ENCODE measurements at regions not wholly inside any gene's neighbourhood (a gene's known extent, or its start where the extent isn't known, plus 50 kb on each side); places are given as distances from the start of the nearest gene placed in this dataset.
A peak's percentile ranks its signal among the peaks of the same experiment; 100 is the strongest.

DNA sequence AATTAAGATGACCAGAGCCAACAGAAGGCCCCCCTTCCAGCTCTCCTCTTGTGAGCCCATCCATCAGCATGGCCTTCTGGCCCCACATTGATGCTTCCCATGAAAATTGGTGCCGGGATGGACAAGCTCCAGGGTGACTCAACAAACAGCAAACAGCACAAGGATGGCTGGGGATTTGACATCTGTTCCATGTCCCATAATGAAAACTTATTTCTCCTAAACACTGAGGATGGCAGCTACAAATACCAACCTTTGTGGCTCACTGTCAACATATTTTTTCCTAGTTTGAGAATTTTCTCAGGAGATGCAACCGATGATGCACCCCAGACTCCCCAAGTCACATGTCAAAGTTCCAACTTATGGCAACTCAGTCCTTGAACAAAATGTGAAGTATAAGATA, 169.6 kb upstream of the SIX2 start:
- DNase-seq (ENCODE audit: low read depth in 2 of 2): no peak

DNA sequence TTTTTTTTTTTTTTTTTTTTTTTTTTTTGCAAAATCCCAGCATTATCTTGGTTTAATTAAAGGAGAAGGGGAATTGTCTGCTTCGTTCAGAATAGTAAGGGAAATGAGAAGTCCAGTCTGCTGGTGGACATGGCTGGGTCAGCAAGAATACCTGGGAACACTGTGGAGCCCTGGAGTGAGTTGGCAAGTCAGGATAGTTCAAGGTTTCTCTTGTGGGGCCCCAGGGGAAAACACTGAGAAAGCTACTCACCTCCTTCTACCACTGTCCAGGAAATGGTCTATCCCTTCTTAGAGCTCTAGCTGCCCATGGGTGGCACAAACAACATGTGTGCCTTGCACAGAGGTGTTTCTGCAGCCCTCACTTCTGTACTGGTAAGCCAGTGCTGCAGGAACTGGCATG, 169.1 kb upstream of the SIX2 start:
- no peak for DNase-seq (ENCODE audit: low read depth in 2 of 2)

DNA sequence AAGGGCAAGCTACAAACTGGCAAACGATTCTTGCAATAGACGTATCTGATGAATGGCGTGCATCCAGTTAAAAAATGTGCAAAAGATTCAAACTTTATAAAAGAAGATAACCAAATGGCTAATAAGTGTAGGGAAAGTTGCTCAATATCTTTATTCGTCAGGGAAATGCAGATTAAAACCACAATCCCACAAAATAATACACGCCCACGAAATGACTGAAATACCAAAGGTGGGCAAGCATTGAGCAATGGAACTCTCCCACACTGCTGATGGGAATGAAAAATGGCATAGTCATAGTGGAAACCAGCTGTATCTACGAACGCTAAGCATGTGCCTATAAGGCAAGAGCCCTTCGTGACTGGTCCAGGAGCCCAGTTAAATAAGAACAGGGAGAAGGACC, 168.6 kb upstream of the SIX2 start:
- no peak for DNase-seq (ENCODE audit: low read depth in 2 of 2)

DNA sequence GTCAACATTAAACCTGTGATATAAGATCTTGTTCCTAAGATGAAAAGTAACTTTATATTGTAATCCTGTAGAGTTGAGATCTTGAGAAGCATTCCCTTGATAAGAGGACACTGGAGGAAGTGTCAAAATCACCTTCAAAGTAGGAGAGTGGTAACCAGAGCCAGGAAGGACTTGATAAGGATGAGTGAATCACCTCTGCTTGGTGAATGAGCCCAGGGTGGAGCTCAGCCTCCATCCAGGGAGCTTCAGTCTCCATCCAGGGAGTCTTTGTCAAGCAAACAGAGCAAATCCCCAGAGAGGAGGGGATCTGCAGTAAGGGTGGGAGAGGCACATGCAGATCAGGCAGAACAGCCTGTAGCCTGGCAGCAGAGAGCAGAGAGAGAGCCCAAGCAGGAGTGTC, 167.1 kb upstream of the SIX2 start:
- DNase-seq (ENCODE audit: low read depth in 2 of 2): no peak

DNA sequence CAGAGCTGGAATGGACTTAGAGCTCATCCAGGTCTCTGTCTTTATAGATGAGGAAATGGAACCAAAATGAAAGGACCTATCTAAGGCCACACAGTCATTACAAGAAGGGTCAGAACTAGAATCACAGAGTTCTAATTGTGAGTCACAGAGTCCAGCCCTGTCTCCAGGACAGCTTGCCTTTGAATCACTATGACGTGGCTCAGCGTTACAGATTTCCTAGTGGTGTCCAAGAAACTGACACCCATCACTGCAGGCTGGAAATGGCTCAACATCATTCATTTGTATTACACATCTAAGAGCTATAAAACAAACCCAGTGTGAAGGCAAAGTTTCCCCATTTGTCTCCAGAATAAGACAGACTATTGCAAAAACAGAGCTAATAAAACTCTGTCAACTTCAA, 164.3 kb upstream of the SIX2 start:
- peak in 1 of 2 donors; percentile 72 for DNase-seq (ENCODE audit: low read depth in 2 of 2)

DNA sequence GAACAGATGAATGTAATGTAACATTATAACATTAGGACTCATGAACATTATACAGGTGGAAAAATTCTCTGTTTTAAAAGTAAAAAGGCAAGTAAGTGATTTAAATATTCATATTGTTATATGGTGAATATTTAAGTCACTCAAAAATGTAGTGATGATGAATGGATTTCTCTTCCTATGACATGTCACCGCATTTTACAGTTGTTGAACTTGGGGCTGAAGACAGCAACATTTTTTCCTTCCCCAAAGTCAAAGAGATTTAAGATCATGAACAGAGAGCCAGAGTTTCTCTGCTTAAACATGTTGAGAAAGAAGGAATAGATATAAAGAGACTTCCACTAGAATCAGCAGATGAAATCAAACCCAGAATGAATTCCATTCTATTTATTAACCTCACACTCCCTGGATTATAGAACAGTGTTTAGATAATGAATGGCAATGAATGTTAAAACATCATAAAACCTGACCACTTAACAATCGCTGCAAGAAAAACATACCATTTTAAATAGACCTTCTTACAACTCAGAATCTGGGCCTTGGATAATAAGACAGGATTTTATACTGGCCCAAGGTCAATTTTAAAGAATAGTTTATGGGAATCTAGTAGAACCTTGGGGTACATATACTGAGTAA, 163.6 kb upstream of the SIX2 start:
- no peak for DNase-seq (ENCODE audit: low read depth in 2 of 2)

DNA sequence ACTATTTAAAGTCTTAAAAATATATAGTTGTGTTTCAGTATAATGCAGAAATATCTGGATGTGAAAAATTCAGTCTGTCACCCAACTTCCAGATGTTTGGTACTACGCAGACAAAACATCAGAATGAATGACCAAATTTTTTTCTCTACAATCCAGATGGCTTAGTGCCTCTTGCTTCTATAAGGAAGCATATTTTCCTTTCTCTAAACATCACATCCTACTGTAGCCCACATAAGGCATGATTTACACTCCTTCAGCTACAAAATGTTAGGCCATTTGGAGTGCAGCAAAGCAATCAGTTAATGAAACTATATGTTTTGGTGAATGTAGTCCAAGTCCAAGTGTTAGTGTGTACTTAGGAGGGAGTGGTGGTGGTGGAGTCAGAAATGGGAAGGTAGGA, 162.9 kb upstream of the SIX2 start:
- DNase-seq (ENCODE audit: low read depth in 2 of 2): no peak

DNA sequence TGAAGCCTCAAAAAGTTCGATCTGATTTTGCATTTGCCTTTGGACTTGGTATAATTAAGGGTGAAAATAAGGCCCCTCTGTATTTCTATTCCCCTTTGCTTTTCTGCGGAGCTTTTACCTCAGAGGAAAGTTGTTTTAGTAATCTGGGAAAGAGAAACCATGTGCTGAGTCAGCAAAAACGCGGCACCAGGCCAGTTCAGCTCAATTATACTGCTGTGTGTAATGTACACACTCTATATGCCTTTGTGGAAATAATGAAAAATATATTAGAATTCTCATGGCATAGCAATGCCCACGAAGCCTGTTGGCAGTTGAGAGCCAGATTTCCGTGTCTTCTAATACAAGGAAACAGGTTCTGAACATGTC, 161.9 kb upstream of the SIX2 start:
- no peak for DNase-seq (ENCODE audit: low read depth in 2 of 2)

DNA sequence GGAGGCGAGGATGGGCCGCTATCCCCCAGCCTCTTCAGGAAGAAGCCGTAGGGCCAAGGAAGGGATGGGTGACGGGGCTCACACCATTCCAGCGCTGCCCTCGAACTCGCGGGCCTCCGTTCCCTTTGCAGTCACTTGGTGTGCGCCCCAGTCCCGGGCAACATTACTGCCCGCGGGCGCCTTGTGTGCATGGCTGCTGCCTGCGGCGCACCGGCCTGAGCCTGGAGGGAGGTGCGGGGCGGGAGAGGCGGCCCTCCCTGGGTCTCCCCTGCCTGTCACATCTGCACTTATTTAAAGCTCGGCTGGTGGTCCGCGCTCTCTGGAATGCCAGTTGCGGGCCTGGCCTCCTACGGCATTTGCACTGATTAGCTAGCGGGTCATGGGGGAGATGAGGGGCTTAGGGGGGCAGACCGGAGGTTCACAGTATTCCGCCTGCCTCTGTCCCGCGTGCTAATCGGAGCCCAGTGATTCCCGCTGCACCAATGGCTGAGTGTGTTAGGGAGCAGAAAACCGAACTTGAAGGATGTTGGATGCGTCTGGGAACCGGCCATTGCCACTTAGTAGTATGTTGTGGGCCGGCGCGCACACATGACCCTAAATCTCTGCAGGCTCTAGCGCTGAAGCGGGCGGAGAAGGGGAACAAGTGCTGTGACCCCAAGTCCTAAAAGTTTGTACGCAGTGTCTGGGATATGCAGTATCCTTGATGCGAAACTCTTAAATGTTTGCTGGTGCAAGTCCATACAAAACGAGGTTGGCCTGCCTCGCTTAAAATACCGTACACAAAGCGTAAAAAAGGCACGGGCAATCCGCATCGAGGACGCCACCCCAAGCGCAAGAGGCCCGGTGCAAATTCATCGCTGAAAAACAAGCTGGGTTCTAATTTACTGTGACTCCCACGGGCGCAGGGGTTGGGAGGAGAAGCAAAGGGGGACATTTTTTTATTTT, 161.2 kb upstream of the SIX2 start:
- DNase-seq (ENCODE audit: low read depth in 2 of 2): no peak

DNA sequence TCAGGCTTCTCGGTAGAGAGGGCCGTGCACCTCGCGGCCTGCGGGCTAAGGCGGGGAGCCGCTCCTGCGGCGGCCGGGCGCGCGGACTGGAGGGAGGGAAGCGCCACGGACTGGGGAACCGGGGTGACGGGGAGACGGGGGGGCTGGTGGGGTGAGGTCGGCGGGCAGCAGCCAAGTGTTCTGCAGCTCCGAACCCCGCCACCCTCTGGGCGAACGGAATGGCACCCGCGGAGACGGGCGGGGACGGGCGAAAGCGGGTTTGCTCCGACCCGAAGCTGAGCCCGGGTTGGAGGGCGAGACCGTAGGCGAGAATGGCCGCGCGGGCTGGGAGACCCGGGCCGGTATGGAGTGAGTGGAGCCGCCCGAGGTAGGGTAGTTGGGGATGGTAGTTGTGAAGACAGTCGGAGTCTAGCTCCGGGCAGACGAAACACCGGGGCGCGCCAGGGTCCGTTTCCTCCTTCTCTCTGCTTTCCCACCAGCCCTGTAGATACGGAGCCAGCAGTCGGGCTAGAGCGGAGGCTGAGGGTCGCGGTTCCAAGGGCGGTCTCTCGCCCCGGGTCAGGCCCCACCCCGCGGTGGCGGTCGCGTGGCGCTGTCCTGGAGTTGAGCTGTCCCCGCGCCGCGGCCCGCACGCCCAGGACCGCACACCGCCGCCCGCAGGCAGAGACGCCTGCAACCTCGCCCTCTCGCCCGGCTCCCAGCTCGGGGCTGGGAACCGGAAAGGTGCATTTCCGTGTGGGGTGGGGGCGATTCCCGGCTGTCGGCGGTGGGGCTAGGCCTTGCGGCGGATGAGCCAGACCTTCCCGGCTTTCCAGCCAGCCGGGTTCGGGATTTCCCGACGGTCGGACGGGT, 160.3 kb upstream of the SIX2 start:
- DNase-seq (ENCODE audit: low read depth in 2 of 2): peak in 1 of 2 donors; percentile 48

DNA sequence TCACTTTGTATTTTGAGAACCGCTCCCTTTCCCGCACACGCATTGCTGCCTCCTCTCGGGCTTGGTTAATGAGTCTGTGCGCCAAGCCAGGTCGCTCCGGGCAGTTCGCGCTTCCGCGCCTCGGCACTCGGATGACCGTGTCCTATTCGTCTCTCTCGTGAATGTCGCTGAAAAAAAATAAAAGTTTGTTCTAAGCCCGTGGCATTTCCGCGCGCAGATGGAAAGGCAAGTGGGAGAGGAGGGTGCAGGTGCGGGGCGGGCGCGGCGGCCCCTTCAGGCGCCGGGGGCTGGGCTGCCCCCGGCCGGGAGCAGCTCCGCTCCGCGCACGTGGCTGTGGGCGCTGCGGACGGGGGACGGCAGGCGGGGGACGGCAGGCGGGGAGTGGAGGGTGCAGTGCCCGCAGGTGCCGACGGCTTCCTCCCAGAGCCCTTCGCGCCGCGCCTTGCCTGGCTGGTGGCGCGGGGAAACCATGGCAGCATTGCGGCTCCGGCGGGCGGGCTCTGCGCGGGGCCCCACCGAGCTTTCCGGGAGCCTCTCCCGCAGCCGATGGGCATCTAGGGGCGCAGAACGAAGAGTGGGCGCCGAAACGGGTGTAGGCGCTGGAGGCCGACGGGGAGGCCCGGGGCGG, 159.6 kb upstream of the SIX2 start:
- peak in 1 of 2 donors; percentile 25 for DNase-seq (ENCODE audit: low read depth in 2 of 2)

DNA sequence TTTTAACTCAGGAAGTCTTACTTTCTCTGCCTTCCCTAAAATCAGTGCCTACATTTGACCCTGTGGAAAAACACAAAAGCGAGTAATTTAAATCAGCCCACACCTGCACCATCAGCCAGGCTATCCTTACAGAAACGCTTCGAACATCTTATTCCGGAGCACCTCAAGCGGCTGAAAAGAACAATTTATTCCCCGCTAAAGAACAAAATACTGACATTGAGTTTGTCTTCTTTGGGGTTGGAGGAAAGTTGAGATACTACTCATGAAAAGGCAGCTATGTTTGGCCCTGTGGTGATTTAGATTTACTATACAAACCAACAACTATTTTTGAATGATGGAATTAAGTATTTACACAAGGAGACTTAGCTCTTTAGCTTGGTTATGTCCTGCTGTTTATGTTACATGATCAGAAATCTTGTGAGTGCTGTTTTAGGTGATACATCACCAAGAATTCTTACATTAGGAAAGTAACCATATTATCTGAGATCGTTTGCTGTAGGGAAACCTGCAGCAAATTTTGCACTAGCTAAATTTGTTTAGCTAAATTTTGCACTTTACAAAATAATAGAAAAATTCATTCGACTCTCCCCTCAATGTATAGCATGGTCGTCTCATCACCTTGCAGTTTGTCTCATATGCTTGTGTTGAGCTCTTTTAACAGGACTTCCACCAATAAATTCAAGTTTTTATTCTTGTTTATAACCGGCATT, 158.8 kb upstream of the SIX2 start:
- no peak for DNase-seq (ENCODE audit: low read depth in 2 of 2)

DNA sequence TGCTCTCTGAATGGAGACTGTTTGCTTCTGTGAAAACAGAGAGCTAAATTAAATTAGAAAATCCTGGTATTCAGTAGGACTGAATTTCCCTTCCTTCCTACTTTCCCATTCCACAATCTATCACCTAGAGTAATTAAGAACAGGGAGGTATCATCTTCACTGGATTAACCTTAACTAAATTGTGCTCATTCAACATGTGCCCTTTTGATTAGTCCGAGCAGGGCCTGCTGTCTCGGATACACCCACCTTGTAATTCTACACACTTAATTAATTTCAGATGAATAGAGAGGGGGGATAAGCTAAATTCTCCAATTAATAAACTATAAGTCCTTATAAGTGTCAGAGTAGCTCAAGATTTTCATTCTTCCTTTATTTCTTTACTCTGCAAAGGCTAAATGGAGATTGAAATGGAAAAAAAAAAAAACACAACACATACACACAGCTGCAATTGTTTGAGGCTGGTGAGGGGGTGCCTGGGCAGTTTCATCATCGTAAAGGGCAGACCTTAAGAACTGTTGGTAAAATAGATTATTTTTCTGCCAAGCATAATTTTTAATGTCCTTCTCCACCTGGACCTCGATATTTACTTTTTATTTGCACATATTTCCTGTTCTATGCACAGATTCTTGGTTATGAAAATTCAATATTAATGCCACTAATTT, 157.1 kb upstream of the SIX2 start:
- DNase-seq (ENCODE audit: low read depth in 2 of 2): no peak

DNA sequence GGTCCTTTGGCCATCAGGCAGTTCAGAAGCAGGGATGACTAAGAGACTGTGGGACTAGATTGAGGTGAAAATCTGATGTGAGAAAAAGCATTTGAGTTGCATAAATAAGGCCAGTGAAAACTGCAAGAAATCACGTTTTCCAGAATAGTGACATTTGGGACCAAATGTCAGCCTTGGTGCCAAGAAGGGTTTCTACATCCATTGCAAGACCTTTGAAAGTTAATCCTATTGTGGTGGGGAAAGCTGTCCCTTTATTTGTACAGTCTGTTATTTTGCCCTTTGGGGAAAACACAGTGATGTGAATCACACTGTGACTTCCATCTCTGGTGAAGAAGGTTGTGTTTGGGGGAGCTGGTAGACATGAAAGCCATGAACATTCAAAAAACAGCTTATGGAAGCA, 153.5 kb upstream of the SIX2 start:
- DNase-seq (ENCODE audit: low read depth in 2 of 2): no peak

DNA sequence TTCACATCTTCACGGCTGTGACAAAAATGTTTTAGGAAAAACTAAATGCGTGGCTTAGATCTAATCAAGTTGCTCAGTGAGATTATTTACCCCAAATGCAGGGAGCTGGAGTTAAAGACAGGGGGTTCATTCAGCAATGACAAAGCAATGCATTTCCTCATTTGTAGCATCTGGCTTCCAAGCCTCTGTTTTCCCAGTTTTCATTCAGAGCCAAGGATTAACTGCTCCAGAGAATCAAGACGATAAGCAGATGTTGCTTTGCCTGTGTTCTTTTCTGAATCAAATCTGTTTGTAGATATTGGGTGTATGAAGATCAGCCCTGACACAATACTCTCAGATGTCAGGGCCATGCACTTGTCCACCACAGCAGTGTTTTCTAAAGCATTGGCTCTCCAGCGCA, 147.4 kb upstream of the SIX2 start:
- DNase-seq (ENCODE audit: low read depth in 2 of 2): no peak

DNA sequence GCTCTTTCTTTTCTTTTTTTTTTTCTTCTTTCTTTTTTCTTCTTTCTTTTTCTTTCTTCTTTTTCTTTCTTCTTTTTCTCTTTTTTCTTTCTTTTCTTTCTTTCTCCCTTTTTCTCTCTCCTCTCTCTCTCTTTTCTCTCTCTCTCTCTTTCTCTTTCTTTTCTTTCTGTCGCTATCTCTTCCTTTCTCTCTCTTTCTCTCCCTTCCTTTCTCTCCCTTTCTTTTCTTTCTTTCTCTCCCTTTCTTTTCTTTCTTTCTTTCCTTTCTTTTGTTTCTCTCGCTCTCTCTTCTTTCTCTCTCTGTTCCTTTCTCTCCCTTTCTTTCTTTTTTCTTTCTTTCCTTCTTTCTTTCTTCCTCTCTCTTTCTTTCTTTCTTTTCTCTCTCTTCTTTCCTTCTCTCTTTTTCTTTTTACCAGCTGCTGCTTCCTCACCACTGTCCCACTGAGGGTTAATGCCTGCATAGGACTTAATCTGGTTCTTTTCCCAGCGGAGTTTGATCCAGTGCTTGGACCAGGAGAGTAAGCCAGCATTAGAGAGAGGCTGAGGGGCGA, 145.4 kb upstream of the SIX2 start:
- DNase-seq (ENCODE audit: low read depth in 2 of 2): no peak

DNA sequence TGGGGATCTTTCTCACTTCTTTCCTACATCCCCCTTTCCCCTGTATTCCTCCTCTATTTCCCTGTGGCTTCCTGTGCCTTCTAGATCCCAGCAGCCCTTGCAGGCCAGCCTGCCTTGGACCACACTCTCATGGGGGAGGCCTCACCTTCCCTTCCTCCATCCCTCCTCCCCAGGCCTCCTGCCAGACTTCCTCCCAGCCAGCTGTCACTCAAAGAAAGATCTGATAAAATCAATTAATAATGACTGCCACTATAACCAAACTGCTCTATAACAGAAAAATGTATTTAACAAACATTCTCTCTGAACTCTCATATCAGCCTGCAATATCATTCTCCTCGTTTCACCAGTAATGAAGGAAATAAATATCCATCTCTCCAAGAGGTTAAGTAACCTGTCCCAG, 144.9 kb upstream of the SIX2 start:
- no peak for DNase-seq (ENCODE audit: low read depth in 2 of 2)

DNA sequence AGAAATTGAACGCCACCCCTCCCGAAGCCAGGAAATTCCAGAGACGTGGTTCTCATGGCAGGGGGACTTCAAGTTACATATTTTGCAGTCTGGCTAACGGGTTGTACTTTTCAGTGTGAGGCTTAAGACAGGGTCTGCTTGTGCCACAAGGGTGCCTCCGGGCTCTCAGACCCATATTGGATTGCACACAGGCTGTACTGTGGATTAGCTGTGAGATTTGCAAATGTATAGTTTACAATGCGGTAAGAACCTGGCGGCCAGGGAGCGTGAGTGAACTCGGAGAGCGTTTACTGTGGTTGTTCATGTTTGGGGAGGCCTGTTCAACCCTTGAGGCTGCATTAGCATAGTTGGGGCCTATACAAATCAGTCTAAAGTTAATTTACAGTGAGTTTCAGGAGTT, 143.9 kb upstream of the SIX2 start:
- DNase-seq (ENCODE audit: low read depth in 2 of 2): no peak

DNA sequence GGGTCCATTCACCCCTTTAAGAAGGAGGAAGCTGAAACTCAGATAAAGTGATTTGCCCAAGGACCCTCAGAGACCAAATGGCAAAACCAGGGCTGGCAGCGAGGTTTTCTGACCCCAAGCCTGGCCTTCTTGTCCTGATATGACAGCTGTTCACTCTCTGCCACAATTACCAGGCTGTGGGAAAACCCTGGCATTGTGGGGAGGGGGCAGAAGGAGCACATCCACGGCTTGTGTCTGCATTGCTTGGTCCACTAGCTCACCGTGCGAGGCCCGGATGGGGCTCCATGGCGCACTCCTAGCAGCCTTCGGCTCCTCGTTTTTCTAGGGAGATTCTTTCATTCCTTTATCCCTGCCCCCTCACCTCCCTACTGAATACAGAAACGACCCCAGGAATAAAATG, 143.4 kb upstream of the SIX2 start:
- DNase-seq (ENCODE audit: low read depth in 2 of 2): no peak

All from dermis microvascular lymphatic vessel endothelial cell (primary cell).